Renal cortex interstitium (tissue), 11 donors: ENCODE measurements at regions not wholly inside any gene's neighbourhood (a gene's known extent, or its start where the extent isn't known, plus 50 kb on each side); places are given as distances from the start of the nearest gene placed in this dataset.

Source experiments
- DNase-seq, 11 donors: peaks; one replicate each; pipeline ENCODE4 v3.0.0-alpha.2; 2013; ENCODE audit warnings: low read depth in 9 of 11, low spot score in 4 of 11; ENCODE audit errors: extremely low read depth in 1 of 11

GRCh38 chr12:19837543-19837942 is 398.3 kb downstream of the AEBP2 start:
- no peak for DNase-seq

GRCh38 chr12:19841451-19841850 is 402.2 kb downstream of the AEBP2 start:
- DNase-seq: no peak

- no peak for DNase-seq
Observed at GRCh38 chr12:19842116-19842515, 402.8 kb downstream of the AEBP2 start.

GRCh38 chr12:19844224-19844623 is 404.9 kb downstream of the AEBP2 start:
- DNase-seq: no peak

- DNase-seq: no peak
Observed at GRCh38 chr12:19846574-19846973, 407.3 kb downstream of the AEBP2 start.

- DNase-seq: peak in 8 of 11 donors; percentile 38 to 74 (median 60)
Observed at GRCh38 chr12:19847294-19848059, 408.2 kb downstream of the AEBP2 start.

GRCh38 chr12:19848421-19848820 is 409.1 kb downstream of the AEBP2 start:
- no peak for DNase-seq

GRCh38 chr12:19849208-19849607 is 409.9 kb downstream of the AEBP2 start:
- no peak for DNase-seq

- DNase-seq: peak in 3 of 11 donors; percentile 36 to 56 (median 47)
Observed at GRCh38 chr12:19850346-19851065, 411.2 kb downstream of the AEBP2 start.

GRCh38 chr12:19852100-19852855 is 413.0 kb downstream of the AEBP2 start:
- no peak for DNase-seq

- DNase-seq: no peak
Observed at GRCh38 chr12:19855851-19856250, 416.6 kb downstream of the AEBP2 start.

GRCh38 chr12:19856389-19856788 is 417.1 kb downstream of the AEBP2 start:
- DNase-seq: no peak

GRCh38 chr12:19857204-19857603 is 417.9 kb downstream of the AEBP2 start:
- DNase-seq: no peak

- DNase-seq: no peak
Observed at GRCh38 chr12:19867151-19867550, 427.9 kb downstream of the AEBP2 start.

GRCh38 chr12:19867970-19868369 is 428.7 kb downstream of the AEBP2 start:
- no peak for DNase-seq

GRCh38 chr12:19869413-19869812 is 430.1 kb downstream of the AEBP2 start:
- DNase-seq: no peak

GRCh38 chr12:19872621-19873540 is 433.6 kb downstream of the AEBP2 start:
- no peak for DNase-seq

GRCh38 chr12:19880076-19880475 is 440.8 kb downstream of the AEBP2 start:
- no peak for DNase-seq

GRCh38 chr12:19880721-19881120 is 441.4 kb downstream of the AEBP2 start:
- DNase-seq: no peak
